ENCODE measurements at regions not wholly inside any gene's neighbourhood (a gene's known extent, or its start where the extent isn't known, plus 50 kb on each side); places are given as distances from the start of the nearest gene placed in this dataset.

DNA sequence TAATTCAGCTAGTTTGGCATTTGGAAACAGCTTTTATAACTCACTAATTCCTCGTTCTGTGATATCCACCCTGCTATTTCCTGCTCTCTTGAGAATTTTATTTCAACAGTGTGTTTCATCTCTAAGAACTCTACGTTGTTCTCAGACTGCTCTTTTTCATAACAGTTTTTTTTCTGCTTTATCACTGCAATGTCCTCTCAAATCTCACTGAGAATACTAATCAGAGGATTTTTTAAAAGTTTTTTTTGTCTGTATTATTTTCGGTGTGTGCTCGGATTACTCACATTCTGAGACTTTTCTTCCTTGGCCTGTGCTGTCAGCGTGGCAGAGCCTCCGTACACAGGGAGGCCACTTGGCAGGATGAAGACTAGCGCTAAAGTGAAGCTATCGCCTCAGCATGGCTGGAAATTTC is 59.4 kb upstream of the NEO1 start:
- Histone ChIP-seq H2AFZ (ENCODE audit: low read length) (no peak overlapping the region), H3K27ac (ENCODE audit: low read depth, low read length, poor library complexity, severe bottlenecking) (no peak overlapping the region), H3K4me1 (ENCODE audit: insufficient read depth, low read length, severe bottlenecking) (no peaks in the 10 kb centered on the region), H3K4me3 (ENCODE audit: low read depth, low read length, poor library complexity, severe bottlenecking) (no peak overlapping the region), H3K79me2 (ENCODE audit: insufficient read depth, low read length) (no peaks in the 10 kb centered on the region), H4K20me1 (ENCODE audit: insufficient read depth, low read length) (no peaks in the 10 kb centered on the region), H3K9ac (ENCODE audit: low read length) (no peak overlapping the region), H3K9me3 (ENCODE audit: low read length) (no peaks in the 10 kb centered on the region), H3K4me2 (ENCODE audit: low read length) (no peak overlapping the region), H3K27me3 (ENCODE audit: insufficient read depth, low read length) (peaks cover 7% of the 10 kb centered on the region; the same call in 1 of the 2 replicates), H3F3A (ENCODE audit: insufficient read depth, low read length) (no peaks in the 10 kb centered on the region), H3K36me3 (ENCODE audit: insufficient read depth, low read length) (no peaks in the 10 kb centered on the region), H3K9me2 (ENCODE audit: low read depth, low read length) (no peaks in the 10 kb centered on the region)
- TF ChIP-seq, protein P1, sequence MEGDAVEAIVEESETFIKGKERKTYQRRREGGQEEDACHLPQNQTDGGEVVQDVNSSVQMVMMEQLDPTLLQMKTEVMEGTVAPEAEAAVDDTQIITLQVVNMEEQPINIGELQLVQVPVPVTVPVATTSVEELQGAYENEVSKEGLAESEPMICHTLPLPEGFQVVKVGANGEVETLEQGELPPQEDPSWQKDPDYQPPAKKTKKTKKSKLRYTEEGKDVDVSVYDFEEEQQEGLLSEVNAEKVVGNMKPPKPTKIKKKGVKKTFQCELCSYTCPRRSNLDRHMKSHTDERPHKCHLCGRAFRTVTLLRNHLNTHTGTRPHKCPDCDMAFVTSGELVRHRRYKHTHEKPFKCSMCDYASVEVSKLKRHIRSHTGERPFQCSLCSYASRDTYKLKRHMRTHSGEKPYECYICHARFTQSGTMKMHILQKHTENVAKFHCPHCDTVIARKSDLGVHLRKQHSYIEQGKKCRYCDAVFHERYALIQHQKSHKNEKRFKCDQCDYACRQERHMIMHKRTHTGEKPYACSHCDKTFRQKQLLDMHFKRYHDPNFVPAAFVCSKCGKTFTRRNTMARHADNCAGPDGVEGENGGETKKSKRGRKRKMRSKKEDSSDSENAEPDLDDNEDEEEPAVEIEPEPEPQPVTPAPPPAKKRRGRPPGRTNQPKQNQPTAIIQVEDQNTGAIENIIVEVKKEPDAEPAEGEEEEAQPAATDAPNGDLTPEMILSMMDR (IDR thresholded peaks at IDR 0.05; ENCODE audit: low read length) = no peak
- no peak for TF ChIP-seq EZH2 (IDR thresholded peaks at IDR 0.05; ENCODE audit: borderline replicate concordance, low read length)

DNA sequence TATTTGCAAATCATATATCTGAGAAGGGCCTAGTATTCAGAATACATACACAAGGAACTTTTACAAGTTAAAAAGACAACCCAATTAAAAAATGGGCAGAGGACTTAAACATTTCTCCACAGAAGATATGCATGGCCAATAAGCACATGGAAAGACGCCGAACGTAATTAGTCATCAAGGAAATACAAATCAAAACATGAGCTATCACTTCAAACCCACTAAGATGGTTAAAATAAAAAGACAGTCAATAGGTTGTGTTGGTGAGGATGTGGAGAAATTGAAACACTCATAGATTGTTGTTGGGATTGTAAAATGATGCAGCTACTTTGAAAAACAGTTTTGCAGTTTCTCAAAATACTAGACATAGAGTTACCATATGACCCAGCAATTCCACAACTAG is 61.2 kb upstream of the NEO1 start:
- Histone ChIP-seq H3F3A (ENCODE audit: insufficient read depth, low read length) (no peaks in the 10 kb centered on the region), H3K4me1 (ENCODE audit: insufficient read depth, low read length, severe bottlenecking) (no peaks in the 10 kb centered on the region), H3K4me3 (ENCODE audit: low read depth, low read length, poor library complexity, severe bottlenecking) (no peak overlapping the region), H3K27ac (ENCODE audit: low read depth, low read length, poor library complexity, severe bottlenecking) (no peak overlapping the region), H3K79me2 (ENCODE audit: insufficient read depth, low read length) (no peaks in the 10 kb centered on the region), H3K9me3 (ENCODE audit: low read length) (no peaks in the 10 kb centered on the region), H3K27me3 (ENCODE audit: insufficient read depth, low read length) (peaks cover 7% of the 10 kb centered on the region; the same call in 1 of the 2 replicates), H3K9me2 (ENCODE audit: low read depth, low read length) (no peaks in the 10 kb centered on the region), H3K9ac (ENCODE audit: low read length) (no peak overlapping the region), H3K4me2 (ENCODE audit: low read length) (no peak overlapping the region), H4K20me1 (ENCODE audit: insufficient read depth, low read length) (no peaks in the 10 kb centered on the region), H2AFZ (ENCODE audit: low read length) (no peak overlapping the region), H3K36me3 (ENCODE audit: insufficient read depth, low read length) (no peaks in the 10 kb centered on the region)
- no peak for TF ChIP-seq EZH2 (IDR thresholded peaks at IDR 0.05; ENCODE audit: borderline replicate concordance, low read length)
- TF ChIP-seq, protein P1 (IDR thresholded peaks at IDR 0.05; ENCODE audit: low read length) = no peak

DNA sequence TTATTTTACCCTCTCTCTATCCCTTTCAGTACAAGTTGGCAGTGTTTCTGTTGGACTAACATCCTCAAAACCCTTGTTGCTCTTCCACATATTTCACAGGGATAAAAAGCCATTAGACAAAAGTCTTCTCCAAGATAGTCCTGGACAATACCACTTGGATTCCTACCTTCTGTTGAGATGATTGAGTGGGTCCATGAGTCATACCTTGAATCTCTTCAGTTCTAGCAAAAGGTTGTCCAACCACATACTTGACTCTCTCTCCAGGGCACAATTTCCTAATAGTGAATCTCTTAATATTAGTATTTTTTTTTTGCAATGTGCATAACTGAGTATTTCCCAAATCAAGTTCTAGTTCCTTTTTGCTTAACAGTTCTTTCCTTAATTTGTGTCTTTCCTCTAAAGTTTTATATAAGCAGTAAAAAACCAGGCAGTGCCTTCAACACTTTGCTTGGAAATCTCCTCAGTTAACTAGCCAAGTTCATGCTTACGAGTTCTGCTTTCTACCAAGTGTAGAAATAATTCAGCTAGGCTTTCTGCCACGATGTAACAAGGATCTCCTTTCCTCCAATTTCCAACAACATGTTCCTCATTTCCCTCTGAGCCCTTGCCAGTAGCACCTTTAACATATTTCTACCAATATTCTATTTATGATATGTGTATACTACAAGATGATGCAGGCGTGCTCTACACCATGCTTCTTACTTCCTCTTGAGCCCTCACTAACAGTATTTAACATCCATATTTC is 68.3 kb upstream of the NEO1 start:
- Histone ChIP-seq H3K9me2 (ENCODE audit: low read depth, low read length) (no peaks in the 10 kb centered on the region), H2AFZ (ENCODE audit: low read length) (no peak overlapping the region), H3K4me2 (ENCODE audit: low read length) (no peak overlapping the region), H3K4me1 (ENCODE audit: insufficient read depth, low read length, severe bottlenecking) (no peaks in the 10 kb centered on the region), H3K27me3 (ENCODE audit: insufficient read depth, low read length) (no peaks in the 10 kb centered on the region), H3K9ac (ENCODE audit: low read length) (no peak overlapping the region), H4K20me1 (ENCODE audit: insufficient read depth, low read length) (no peaks in the 10 kb centered on the region), H3K36me3 (ENCODE audit: insufficient read depth, low read length) (no peaks in the 10 kb centered on the region), H3K9me3 (ENCODE audit: low read length) (no peaks in the 10 kb centered on the region), H3K79me2 (ENCODE audit: insufficient read depth, low read length) (no peaks in the 10 kb centered on the region), H3K27ac (ENCODE audit: low read depth, low read length, poor library complexity, severe bottlenecking) (no peak overlapping the region), H3F3A (ENCODE audit: insufficient read depth, low read length) (no peaks in the 10 kb centered on the region), H3K4me3 (ENCODE audit: low read depth, low read length, poor library complexity, severe bottlenecking) (no peak overlapping the region)
- TF ChIP-seq, protein P1 (IDR thresholded peaks at IDR 0.05; ENCODE audit: low read length) = no peak
- TF ChIP-seq EZH2 (IDR thresholded peaks at IDR 0.05; ENCODE audit: borderline replicate concordance, low read length) = no peak

Measured in OCI-LY1 (cell line).